GM12878 (cell line): ENCODE measurements at regions not wholly inside any gene's neighbourhood (a gene's known extent, or its start where the extent isn't known, plus 50 kb on each side); places are given as distances from the start of the nearest gene placed in this dataset.

Experiments used
- CTCF ChIP-seq, 3 experiments: IDR thresholded peaks in 2 of 3; conservative IDR thresholded peaks in 1 of 3; 2 replicates each; pipeline ENCODE4 v1.5.1; 2011; ENCODE audit warnings: low read depth in 3 of 3, low read length in 3 of 3, mild to moderate bottlenecking in 3 of 3, control low read depth in 2 of 3, moderate library complexity in 2 of 3, inconsistent platforms in 1 of 3, mixed read lengths in 1 of 3; ENCODE audit not compliant: control insufficient read depth in 2 of 3, insufficient read depth in 1 of 3; ENCODE audit errors: extremely low read depth in 1 of 3
- MTA3 ChIP-seq: IDR thresholded peaks from 2 replicates; pipeline ENCODE4 v1.6.1; 2012; ENCODE audit warnings: low read length, inconsistent platforms, borderline replicate concordance
- PAX8 ChIP-seq: fragments of 450-650 bp; IDR thresholded peaks from 2 replicates; pipeline ENCODE4 v1.6.1; 2017; ENCODE audit warnings: mild to moderate bottlenecking, moderate library complexity
- POU2F2 ChIP-seq: IDR thresholded peaks from 3 replicates; pipeline ENCODE4 v1.6.1; 2011; ENCODE audit warnings: low read depth, mild to moderate bottlenecking, low read length, borderline replicate concordance
- YY1 ChIP-seq: IDR thresholded peaks from 2 replicates; pipeline ENCODE4 v1.6.1; 2011; ENCODE audit warnings: low read depth, mild to moderate bottlenecking, low read length
- TF ChIP-seq, protein P1 (sequence below): IDR thresholded peaks from 2 replicates; pipeline ENCODE4 v1.6.1; 2012; ENCODE audit warnings: mild to moderate bottlenecking, low read depth, low read length

DNA sequence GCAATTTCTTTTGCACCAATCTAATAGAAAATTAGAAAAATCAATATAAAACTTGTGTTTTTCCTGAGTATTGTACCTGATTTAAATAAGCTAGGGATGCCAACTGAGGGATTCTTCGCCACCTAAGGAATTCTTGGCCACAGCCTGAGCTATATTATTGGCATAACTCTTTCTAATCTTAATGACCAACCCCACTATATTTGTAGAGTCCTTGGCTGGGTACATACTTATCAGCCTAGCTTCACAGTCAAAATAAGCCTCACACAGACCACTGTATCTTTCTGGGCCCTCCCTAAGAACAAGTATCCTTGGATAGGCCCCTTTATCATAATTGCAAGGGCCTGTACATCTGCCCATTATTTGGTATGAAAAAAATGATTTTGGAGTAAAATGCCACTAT lies 247.1 kb downstream of the DUSP6 start:
- TF ChIP-seq MTA3 (no peak), CTCF (IDR thresholded peaks at IDR 0.05 in 2 of 3, conservative IDR thresholded peaks at IDR 0.05 in 1 of 3; ENCODE audit: control insufficient read depth in 2 of 3, extremely low read depth in 1 of 3, insufficient read depth in 1 of 3, low read depth in 3 of 3, low read length in 3 of 3) (no peak), POU2F2 (no peak), YY1 (no peak), PAX8 (no peak)
- TF ChIP-seq, protein P1, sequence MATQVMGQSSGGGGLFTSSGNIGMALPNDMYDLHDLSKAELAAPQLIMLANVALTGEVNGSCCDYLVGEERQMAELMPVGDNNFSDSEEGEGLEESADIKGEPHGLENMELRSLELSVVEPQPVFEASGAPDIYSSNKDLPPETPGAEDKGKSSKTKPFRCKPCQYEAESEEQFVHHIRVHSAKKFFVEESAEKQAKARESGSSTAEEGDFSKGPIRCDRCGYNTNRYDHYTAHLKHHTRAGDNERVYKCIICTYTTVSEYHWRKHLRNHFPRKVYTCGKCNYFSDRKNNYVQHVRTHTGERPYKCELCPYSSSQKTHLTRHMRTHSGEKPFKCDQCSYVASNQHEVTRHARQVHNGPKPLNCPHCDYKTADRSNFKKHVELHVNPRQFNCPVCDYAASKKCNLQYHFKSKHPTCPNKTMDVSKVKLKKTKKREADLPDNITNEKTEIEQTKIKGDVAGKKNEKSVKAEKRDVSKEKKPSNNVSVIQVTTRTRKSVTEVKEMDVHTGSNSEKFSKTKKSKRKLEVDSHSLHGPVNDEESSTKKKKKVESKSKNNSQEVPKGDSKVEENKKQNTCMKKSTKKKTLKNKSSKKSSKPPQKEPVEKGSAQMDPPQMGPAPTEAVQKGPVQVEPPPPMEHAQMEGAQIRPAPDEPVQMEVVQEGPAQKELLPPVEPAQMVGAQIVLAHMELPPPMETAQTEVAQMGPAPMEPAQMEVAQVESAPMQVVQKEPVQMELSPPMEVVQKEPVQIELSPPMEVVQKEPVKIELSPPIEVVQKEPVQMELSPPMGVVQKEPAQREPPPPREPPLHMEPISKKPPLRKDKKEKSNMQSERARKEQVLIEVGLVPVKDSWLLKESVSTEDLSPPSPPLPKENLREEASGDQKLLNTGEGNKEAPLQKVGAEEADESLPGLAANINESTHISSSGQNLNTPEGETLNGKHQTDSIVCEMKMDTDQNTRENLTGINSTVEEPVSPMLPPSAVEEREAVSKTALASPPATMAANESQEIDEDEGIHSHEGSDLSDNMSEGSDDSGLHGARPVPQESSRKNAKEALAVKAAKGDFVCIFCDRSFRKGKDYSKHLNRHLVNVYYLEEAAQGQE, result no peak
